ENCODE measurements at regions not wholly inside any gene's neighbourhood (a gene's known extent, or its start where the extent isn't known, plus 50 kb on each side); places are given as distances from the start of the nearest gene placed in this dataset.

GRCh38 chr6:92363111-92363510, 1056.2 kb downstream of the EPHA7 start:
- no peak for DNase-seq

DNA sequence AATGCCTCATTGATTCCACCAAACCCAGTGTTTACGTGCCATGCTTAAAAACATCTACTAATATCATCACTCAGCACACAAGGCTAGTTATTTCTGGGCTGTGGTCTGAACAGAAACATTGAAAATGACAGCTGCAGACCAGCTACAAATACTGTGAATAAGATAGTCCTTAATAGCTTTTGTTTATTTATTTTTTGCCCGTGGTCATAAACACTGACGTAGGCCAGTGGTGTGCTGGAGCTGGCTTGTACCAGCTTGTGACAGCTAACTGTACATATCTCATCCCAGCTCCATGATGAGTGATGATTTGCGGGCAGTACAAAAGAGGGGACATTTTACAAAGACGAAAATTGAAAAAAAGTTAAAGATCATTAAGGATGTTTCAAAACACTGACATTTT, 1057.0 kb downstream of the EPHA7 start:
- DNase-seq, result no peak

GRCh38 chr6:92361990-92362389, 1057.4 kb downstream of the EPHA7 start:
- no peak for DNase-seq

DNA sequence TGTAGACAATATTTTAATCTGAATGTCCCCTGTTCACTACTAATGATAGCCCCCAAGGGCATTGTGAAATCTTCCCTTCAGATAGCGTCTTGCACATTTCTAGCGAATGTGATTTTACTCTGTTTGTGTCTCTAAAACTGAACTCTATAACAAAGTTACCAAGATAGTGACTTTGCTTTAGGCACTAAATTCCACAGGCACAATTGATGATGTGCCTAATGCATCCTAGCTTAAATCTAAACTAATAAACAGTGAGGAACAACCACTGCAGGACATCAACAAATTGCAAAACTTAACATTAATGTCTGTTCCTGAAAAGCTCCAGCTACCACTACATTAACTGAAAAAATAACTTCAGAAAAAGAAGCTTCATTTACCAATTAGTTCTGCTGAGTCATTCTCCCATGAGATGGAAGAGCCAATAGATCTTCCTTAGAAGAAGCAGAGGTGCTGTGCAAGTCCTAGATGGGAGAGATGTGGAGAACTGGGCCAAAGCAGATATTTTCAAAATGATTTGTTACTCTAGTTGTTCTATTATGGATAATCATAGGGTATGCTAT, 1065.0 kb downstream of the EPHA7 start:
- no peak for DNase-seq

GRCh38 chr6:92352130-92352529, 1067.2 kb downstream of the EPHA7 start:
- DNase-seq, result no peak

GRCh38 chr6:92341201-92341600, 1078.2 kb downstream of the EPHA7 start:
- DNase-seq, result no peak

GRCh38 chr6:92339936-92340640, 1079.3 kb downstream of the EPHA7 start:
- no peak for DNase-seq

GRCh38 chr6:92337571-92337970, 1081.8 kb downstream of the EPHA7 start:
- no peak for DNase-seq

GRCh38 chr6:92329208-92329847, 1090.0 kb downstream of the EPHA7 start:
- no peak for DNase-seq

- DNase-seq, result no peak
Measured at GRCh38 chr6:92315312-92315711, 1104.0 kb downstream of the EPHA7 start.

GRCh38 chr6:92297101-92297500, 1122.3 kb downstream of the EPHA7 start:
- no peak for DNase-seq

DNA sequence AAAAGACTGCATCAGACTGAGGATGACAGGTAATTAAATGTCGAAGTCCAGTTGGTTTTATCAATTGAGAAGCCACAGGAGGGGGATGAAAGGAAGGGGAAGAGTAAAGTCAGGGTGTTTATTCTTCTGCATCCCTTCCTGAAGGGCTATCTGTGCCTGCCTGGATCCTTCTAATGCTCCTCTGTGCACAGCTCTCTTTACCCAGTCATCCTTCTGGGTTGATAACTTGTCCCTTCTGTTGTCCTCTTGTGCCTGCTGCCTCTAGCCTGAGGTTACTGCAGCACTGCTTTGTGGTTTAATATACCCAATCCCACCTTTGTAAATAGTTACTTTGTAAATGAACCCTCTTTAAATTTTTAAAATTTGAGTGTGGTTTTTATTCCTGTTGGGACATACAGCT, 1127.3 kb downstream of the EPHA7 start:
- no peak for DNase-seq

DNA sequence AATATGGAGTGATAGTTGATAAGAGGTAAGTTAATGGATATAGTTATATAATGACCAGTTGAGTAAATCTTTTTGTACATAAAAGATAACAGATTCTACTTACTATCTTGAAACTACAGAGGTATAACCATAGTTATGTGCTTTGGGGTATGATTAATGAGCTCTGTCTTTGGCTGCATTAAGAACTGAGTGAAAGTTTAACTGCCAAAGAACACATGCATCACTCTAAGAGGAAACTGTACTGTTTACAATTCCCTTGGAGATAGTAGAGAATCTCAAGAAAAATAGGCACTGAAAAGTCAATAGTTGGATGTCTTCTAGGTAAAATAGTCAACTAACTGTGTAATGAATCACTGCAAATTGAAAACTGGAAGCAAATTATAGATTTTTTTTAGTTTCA, 1129.5 kb downstream of the EPHA7 start:
- DNase-seq, result no peak

GRCh38 chr6:92281571-92282076, 1137.7 kb downstream of the EPHA7 start:
- no peak for DNase-seq

- DNase-seq, result no peak
Measured at GRCh38 chr6:92275150-92275549, 1144.2 kb downstream of the EPHA7 start.

DNA sequence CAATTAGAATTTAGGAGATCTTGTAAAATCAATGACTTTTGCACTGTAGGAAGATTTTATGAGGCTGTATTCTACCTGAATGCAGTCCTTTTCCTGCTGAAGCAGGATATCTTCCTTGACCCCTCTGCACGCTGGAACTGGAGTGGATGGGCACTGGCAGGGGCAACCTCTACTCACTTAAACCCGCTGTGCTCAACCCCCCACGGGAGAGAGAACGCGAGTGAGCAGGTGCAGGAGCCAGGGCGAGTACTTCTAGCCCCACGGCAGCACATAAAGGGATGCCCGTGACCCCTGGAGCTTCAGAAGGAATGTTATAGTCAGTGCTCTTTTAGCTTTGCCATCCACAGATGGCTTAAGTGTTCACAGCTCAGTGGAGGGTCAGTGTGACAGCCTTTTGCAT, 1144.8 kb downstream of the EPHA7 start:
- no peak for DNase-seq

GRCh38 chr6:92273694-92274093, 1145.7 kb downstream of the EPHA7 start:
- no peak for DNase-seq

- no peak for DNase-seq
Measured at GRCh38 chr6:92271091-92271490, 1148.3 kb downstream of the EPHA7 start.

- no peak for DNase-seq
Measured at GRCh38 chr6:92270365-92270764, 1149.0 kb downstream of the EPHA7 start.

DNA sequence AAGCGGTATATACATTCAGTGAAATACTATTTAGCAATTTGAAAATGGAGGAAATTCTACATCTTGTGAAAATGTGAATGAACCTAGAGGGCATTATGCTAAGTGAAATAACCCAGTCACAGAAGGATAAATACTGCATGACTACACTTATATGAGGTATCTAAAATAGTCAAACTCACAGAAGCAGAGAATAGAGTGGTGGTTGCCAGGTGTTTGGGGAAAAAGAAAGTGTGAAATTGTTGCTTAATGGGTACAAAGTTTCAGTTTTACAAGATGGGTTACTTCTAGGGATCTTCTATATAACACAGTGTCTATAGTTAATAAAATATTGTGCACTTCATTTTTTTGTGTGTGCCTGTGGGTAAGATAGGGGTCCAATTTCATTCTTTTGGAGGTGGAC, 1152.0 kb downstream of the EPHA7 start:
- no peak for DNase-seq

GRCh38 chr6:92263864-92264263, 1155.5 kb downstream of the EPHA7 start:
- DNase-seq, result no peak

DNA sequence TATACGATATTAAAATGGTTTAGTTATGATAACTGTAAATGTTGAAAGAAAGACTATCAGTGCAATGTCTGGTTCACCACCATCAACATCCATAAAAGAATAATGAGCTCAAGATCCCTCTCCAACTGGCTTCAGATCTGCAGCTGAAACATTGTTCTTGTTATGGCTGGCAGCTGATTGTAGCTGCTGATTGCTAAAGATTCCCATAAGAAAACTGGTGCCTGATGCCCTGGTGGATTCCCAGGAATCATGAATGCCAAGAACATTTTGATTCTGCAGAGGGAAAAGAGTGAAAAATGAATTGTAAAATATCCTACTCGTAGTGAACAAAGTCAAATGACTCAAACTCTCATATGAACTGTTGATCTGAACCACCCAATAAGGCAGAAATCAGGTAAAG, 1160.2 kb downstream of the EPHA7 start:
- no peak for DNase-seq

- DNase-seq, result no peak
Measured at GRCh38 chr6:92243315-92243714, 1176.0 kb downstream of the EPHA7 start.

DNA sequence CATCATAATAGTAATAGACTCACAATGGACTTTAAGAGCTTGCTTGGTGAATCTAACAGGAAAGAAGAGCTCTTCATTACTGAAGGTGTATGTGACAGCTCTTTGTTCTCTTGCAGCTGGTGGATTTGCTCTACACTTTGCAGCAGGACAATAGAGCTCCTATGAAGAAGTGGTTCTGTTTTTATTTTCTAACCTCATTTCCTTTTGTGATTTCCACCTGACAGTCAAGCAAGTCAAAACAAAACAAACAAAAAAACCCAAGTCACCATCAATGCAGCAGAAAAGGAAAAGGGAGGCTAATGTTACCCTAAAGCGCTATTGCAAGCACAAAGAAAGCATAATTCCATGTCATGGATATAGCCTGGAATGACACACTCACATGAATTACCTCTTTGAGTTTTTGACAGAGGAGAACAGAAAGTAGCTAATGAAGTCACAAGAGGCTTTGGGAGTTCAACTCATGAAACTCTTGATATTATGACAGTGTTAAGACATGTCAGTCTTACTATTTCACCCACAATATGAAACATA, 1188.1 kb downstream of the EPHA7 start:
- no peak for DNase-seq

All from GDM1 (cell line).